H1 (cell line): ENCODE measurements at regions not wholly inside any gene's neighbourhood (a gene's known extent, or its start where the extent isn't known, plus 50 kb on each side); places are given as distances from the start of the nearest gene placed in this dataset.

Experiments
- CTCF ChIA-PET: fragments of 300-600 bp; sonication (Branson Sonifier 250); formaldehyde crosslinking; loops from one replicate; lab custom pipeline; 2021; ENCODE audit not compliant: partially characterized antibody; lab: Charles Lee
- POLR2A ChIA-PET: fragments of 300-600 bp; sonication (Branson Sonifier 250); formaldehyde crosslinking; loops from one replicate; lab custom pipeline; 2021; ENCODE audit warnings: inconsistent platforms; ENCODE audit not compliant: partially characterized antibody; lab: Charles Lee
- DNase-seq, 2 experiments: peaks; one replicate each; pipeline versions ENCODE4 v3.0.0 to v3.0.0-alpha.2; 2010 to 2022; ENCODE audit warnings: low spot score in 2 of 2, low read depth in 1 of 2, mixed read lengths in 1 of 2
- FAIRE-seq: peaks from 2 replicates; lab custom pipeline; 2011; peaks lifted over from hg19 to GRCh38; lab: Jason Lieb, UNC
- H2AFZ ChIP-seq: 2 replicates; pipeline ENCODE4 v1.8.1; 2012; ENCODE audit warnings: low read length, inconsistent platforms
- H2AK5ac ChIP-seq: 2 replicates; pipeline ENCODE4 v1.6.1; 2013; ENCODE audit warnings: low read depth, low read length
- H2BK120ac ChIP-seq: replicated peaks from 2 replicates; pipeline ENCODE3; 2013; ENCODE audit warnings: low read depth, low read length, inconsistent platforms
- H2BK12ac ChIP-seq: 2 replicates; pipeline ENCODE4 v1.6.1; 2013; ENCODE audit warnings: low read depth, low read length
- H2BK15ac ChIP-seq: 2 replicates; pipeline ENCODE4 v1.6.1; 2013; ENCODE audit warnings: low read length
- H2BK20ac ChIP-seq: 2 replicates; pipeline ENCODE4 v1.6.1; 2013; ENCODE audit warnings: low read length
- H2BK5ac ChIP-seq: 2 replicates; pipeline ENCODE4 v1.6.1; 2013; ENCODE audit warnings: low read depth, low read length
- H3K14ac ChIP-seq: 2 replicates; pipeline ENCODE4 v1.6.1; 2013; ENCODE audit warnings: inconsistent platforms; ENCODE audit not compliant: insufficient read length
- H3K18ac ChIP-seq: 2 replicates; pipeline ENCODE4 v1.6.1; 2013; ENCODE audit warnings: low read length; ENCODE audit errors: extremely low read depth
- H3K23ac ChIP-seq: 2 replicates; pipeline ENCODE4 v1.6.1; 2013; ENCODE audit warnings: inconsistent platforms; ENCODE audit not compliant: insufficient read length
- H3K23me2 ChIP-seq: 2 replicates; pipeline ENCODE4 v1.6.1; 2013; ENCODE audit warnings: low read depth, low read length
- H3K27ac ChIP-seq: 2 replicates; pipeline ENCODE4 v1.6.1; 2011; ENCODE audit warnings: low read depth, low read length, inconsistent platforms
- H3K27me3 ChIP-seq, 4 experiments: replicated peaks in 1 of 4; 1 replicate in 1 of 4; 2 replicates in 3 of 4; pipeline versions ENCODE4 v1.6.1 to v1.8.1; 2011 to 2013; ENCODE audit warnings: low read length in 3 of 4, mild to moderate bottlenecking in 3 of 4, inconsistent platforms in 2 of 4, mixed read lengths in 2 of 4, moderate library complexity in 1 of 4; ENCODE audit not compliant: control insufficient read depth in 3 of 4, insufficient read depth in 3 of 4; ENCODE audit errors: extremely low read depth in 1 of 4
- H3K36me3 ChIP-seq, 4 experiments: 2 replicates each; pipeline versions ENCODE4 v1.6.1 to v1.8.1; 2011 to 2013; ENCODE audit warnings: mild to moderate bottlenecking in 4 of 4, low read length in 3 of 4, moderate library complexity in 2 of 4, control low read depth in 1 of 4, inconsistent platforms in 1 of 4; ENCODE audit not compliant: insufficient read depth in 4 of 4, control insufficient read depth in 2 of 4
- H3K4ac ChIP-seq: replicated peaks from 2 replicates; pipeline ENCODE3; 2013; ENCODE audit warnings: low read length, low read depth, mixed read lengths, inconsistent platforms; ENCODE audit not compliant: insufficient read length
- H3K4me1 ChIP-seq, 4 experiments: replicated peaks in 1 of 4; 1 replicate in 1 of 4; 2 replicates in 3 of 4; pipeline versions ENCODE4 v1.6.1 to v1.8.1; 2011 to 2013; ENCODE audit warnings: low read length in 3 of 4, inconsistent platforms in 2 of 4, mixed read lengths in 1 of 4; ENCODE audit not compliant: insufficient read depth in 4 of 4, control insufficient read depth in 3 of 4
- H3K4me2 ChIP-seq, 2 experiments: 2 replicates each; pipeline versions ENCODE4 v1.6.1 to v1.8.1; 2011 to 2013; ENCODE audit warnings: low read depth in 2 of 2, low read length in 2 of 2, control low read depth in 1 of 2, inconsistent platforms in 1 of 2, mild to moderate bottlenecking in 1 of 2; ENCODE audit not compliant: insufficient read depth in 1 of 2
- H3K4me3 ChIP-seq, 4 experiments: fragments of 200-600, 300-600 bp in 1 of 4; sonication (generic), shearing (Covaris generic), sonication (Bioruptor Twin) in 1 of 4; 2 replicates each; pipeline versions ENCODE4 v1.5.1 to v1.8.1; 2011 to 2016; ENCODE audit warnings: low read length in 4 of 4, low read depth in 3 of 4, control low read depth in 2 of 4, inconsistent platforms in 2 of 4, mild to moderate bottlenecking in 2 of 4, mixed read lengths in 1 of 4, moderate library complexity in 1 of 4; ENCODE audit not compliant: insufficient read depth in 2 of 4; ENCODE audit errors: extremely low read depth in 1 of 4
- H3K56ac ChIP-seq: replicated peaks from 2 replicates; pipeline ENCODE3; 2013; ENCODE audit warnings: low read depth, mild to moderate bottlenecking, mixed read lengths, low read length, inconsistent platforms; ENCODE audit not compliant: insufficient read length
- H3K79me1 ChIP-seq: 2 replicates; pipeline ENCODE4 v1.6.1; 2013; ENCODE audit warnings: low read depth, low read length, control low read depth
- H3K79me2 ChIP-seq, 2 experiments: 2 replicates each; pipeline versions ENCODE4 v1.6.1 to v1.8.1; 2012 to 2013; ENCODE audit warnings: low read length in 2 of 2, mild to moderate bottlenecking in 2 of 2, inconsistent platforms in 1 of 2; ENCODE audit not compliant: insufficient read depth in 2 of 2, control insufficient read depth in 1 of 2
- H3K9ac ChIP-seq, 4 experiments: replicated peaks in 1 of 4; 1 replicate in 1 of 4; 2 replicates in 3 of 4; pipeline versions ENCODE4 v1.6.1 to v1.8.1; 2011 to 2013; ENCODE audit warnings: low read depth in 3 of 4, low read length in 3 of 4, control low read depth in 2 of 4, mild to moderate bottlenecking in 2 of 4, moderate library complexity in 2 of 4, inconsistent platforms in 1 of 4; ENCODE audit errors: extremely low read depth in 1 of 4
- H3K9me3 ChIP-seq, 2 experiments: 2 replicates each; pipeline versions ENCODE4 v1.6.1 to v1.8.1; 2012 to 2013; ENCODE audit warnings: mild to moderate bottlenecking in 2 of 2, moderate library complexity in 2 of 2, control low read depth in 1 of 2, inconsistent platforms in 1 of 2, low read depth in 1 of 2, low read length in 1 of 2, mixed read lengths in 1 of 2; ENCODE audit not compliant: insufficient read depth in 2 of 2
- H4K20me1 ChIP-seq, 2 experiments: replicated peaks in 1 of 2; 2 replicates each; pipeline versions ENCODE3 to v1.8.1; 2011 to 2013; ENCODE audit warnings: inconsistent platforms in 2 of 2, low read length in 2 of 2, mild to moderate bottlenecking in 1 of 2; ENCODE audit not compliant: insufficient read depth in 2 of 2, control insufficient read depth in 1 of 2
- H4K5ac ChIP-seq: 2 replicates; pipeline ENCODE4 v1.6.1; 2013; ENCODE audit warnings: low read length, low read depth, mixed read lengths, inconsistent platforms; ENCODE audit not compliant: insufficient read length
- H4K8ac ChIP-seq: 2 replicates; pipeline ENCODE4 v1.8.0; 2013; ENCODE audit warnings: mild to moderate bottlenecking, moderate library complexity, low read length, inconsistent platforms; ENCODE audit not compliant: insufficient read depth; ENCODE audit errors: extremely low read depth
- H4K91ac ChIP-seq: replicated peaks from 2 replicates; pipeline ENCODE3; 2013; ENCODE audit warnings: low read length, mixed read lengths, inconsistent platforms; ENCODE audit not compliant: insufficient read length
- BCL11A ChIP-seq, 2 experiments: IDR thresholded peaks; one replicate each; pipeline ENCODE4 v1.6.1; 2011; ENCODE audit warnings: low read depth in 2 of 2, low read length in 2 of 2, mild to moderate bottlenecking in 2 of 2
- CTBP2 ChIP-seq: IDR thresholded peaks from 2 replicates; pipeline ENCODE4 v1.7.0; 2011; ENCODE audit warnings: borderline replicate concordance, mild to moderate bottlenecking, moderate library complexity, mixed read lengths, low read length; ENCODE audit not compliant: insufficient read depth, insufficient read length
- FOSL1 ChIP-seq: IDR thresholded peaks from 2 replicates; pipeline ENCODE4 v1.6.1; 2011; ENCODE audit warnings: mild to moderate bottlenecking, low read depth, low read length, moderate library complexity; ENCODE audit not compliant: insufficient read depth
- KDM5A ChIP-seq: fragments of 200-600 bp; IDR thresholded peaks from 2 replicates; pipeline ENCODE4 v1.7.1; 2012; ENCODE audit warnings: mild to moderate bottlenecking, low read length, inconsistent platforms, mixed read lengths
- MAFK ChIP-seq: IDR thresholded peaks from 2 replicates; pipeline ENCODE4 v1.6.1; 2012; ENCODE audit warnings: low read depth, mild to moderate bottlenecking, improper control_type of control experiment, low read length
- RBBP5 ChIP-seq: IDR thresholded peaks from 2 replicates; pipeline ENCODE4 v1.7.1; 2012; ENCODE audit warnings: low read depth, mild to moderate bottlenecking, inconsistent platforms, low read length, moderate library complexity, borderline replicate concordance
- SIRT6 ChIP-seq: IDR thresholded peaks from one replicate; pipeline ENCODE4 v1.7.1; 2012; ENCODE audit warnings: low read length, inconsistent platforms
- SP4 ChIP-seq: IDR thresholded peaks from 2 replicates; pipeline ENCODE4 v1.6.1; 2012; ENCODE audit warnings: low read length, inconsistent platforms
- TAF7 ChIP-seq: optimal IDR thresholded peaks from 2 replicates; pipeline ENCODE3; 2011; ENCODE audit warnings: low read depth, mild to moderate bottlenecking, inconsistent platforms, low read length, moderate library complexity, borderline replicate concordance
- TCF12 ChIP-seq: IDR thresholded peaks from 2 replicates; pipeline ENCODE4 v1.6.1; 2011; ENCODE audit warnings: low read depth, mild to moderate bottlenecking, low read length
- WGBS, 2 experiments: shearing (Covaris generic) in 1 of 2; methylation state at CpG; one replicate each; pipeline versions ENCODE4 v1.1.6 to v1.1.7; 2013 to 2015; ENCODE audit warnings: low lambda C conversion rate in 2 of 2, mixed read lengths in 2 of 2, inconsistent platforms in 1 of 2, low coverage in 1 of 2, missing lambda C conversion rate in 1 of 2; ENCODE audit not compliant: insufficient replicate concordance in 2 of 2, insufficient coverage in 1 of 2, insufficient read length in 1 of 2; ENCODE audit errors: extremely low coverage in 1 of 2, missing lambda C conversion rate in 1 of 2; 5-methylcytosine and 5-hydroxymethylcytosine counted together
- TF ChIP-seq, protein P1 (sequence below): IDR thresholded peaks from 2 replicates; pipeline ENCODE4 v1.6.1; 2012; ENCODE audit warnings: inconsistent platforms
- TF ChIP-seq, protein P2 (sequence below): IDR thresholded peaks from 2 replicates; pipeline ENCODE4 v1.6.1; 2011; ENCODE audit warnings: low read depth, mild to moderate bottlenecking, low read length; ENCODE audit not compliant: insufficient read depth
- TF ChIP-seq, protein P3 (sequence below): IDR thresholded peaks from 2 replicates; pipeline ENCODE4 v1.6.1; 2012; ENCODE audit warnings: inconsistent platforms

DNA sequence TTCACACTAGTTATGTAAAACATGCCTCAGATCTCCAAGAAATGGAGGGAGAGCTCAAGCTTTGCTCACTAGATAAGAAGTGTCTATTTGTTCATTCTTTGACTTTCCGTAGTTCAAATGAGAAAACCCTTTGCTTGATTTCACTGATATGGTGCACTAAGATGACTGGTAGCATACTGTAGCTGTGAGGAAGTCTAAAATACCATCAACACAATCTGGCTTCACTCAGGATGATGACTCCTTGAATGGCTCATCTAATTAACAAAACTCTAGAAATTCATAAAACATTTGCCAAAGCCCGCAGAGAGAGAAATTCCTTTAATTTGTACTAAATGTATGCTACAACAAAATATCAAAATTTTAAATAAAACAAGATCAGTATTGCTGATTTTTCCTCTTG is 152.8 kb upstream of the STK17B start:
- no peaks in the 10 kb centered on the region for H3K79me1 ChIP-seq
- no peak overlapping the region for H3K9ac ChIP-seq
- no peaks in the 10 kb centered on the region for H3K36me3 ChIP-seq
- H2AFZ ChIP-seq = no peak overlapping the region
- H3K23ac ChIP-seq = no peak overlapping the region
- no peaks in the 10 kb centered on the region for H3K9me3 ChIP-seq
- no peak overlapping the region for H3K27ac ChIP-seq
- no peak overlapping the region for H2BK20ac ChIP-seq
- TF ChIP-seq BCL11A (IDR thresholded peaks at IDR 0.05; ENCODE audit: low read depth in 2 of 2, low read length in 2 of 2) (no peak), RBBP5 (no peak), MAFK (no peak), TCF12 (no peak), CTBP2 (no peak), KDM5A (no peak), FOSL1 (no peak), TAF7 (no peak), SP4 (no peak), SIRT6 (no peak)
- TF ChIP-seq, protein P1, sequence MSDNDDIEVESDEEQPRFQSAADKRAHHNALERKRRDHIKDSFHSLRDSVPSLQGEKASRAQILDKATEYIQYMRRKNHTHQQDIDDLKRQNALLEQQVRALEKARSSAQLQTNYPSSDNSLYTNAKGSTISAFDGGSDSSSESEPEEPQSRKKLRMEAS = no peak
- TF ChIP-seq, protein P2, sequence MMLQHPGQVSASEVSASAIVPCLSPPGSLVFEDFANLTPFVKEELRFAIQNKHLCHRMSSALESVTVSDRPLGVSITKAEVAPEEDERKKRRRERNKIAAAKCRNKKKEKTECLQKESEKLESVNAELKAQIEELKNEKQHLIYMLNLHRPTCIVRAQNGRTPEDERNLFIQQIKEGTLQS = no peak
- TF ChIP-seq, protein P3, sequence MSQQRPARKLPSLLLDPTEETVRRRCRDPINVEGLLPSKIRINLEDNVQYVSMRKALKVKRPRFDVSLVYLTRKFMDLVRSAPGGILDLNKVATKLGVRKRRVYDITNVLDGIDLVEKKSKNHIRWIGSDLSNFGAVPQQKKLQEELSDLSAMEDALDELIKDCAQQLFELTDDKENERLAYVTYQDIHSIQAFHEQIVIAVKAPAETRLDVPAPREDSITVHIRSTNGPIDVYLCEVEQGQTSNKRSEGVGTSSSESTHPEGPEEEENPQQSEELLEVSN = no peak
- POLR2A ChIA-PET = no interaction called here
- no peaks in the 10 kb centered on the region for H3K79me2 ChIP-seq
- no peak overlapping the region for H2AK5ac ChIP-seq
- no peak overlapping the region for H4K91ac ChIP-seq
- no peak overlapping the region for H3K4me2 ChIP-seq
- no peak overlapping the region for H4K8ac ChIP-seq
- H3K4ac ChIP-seq = no peak overlapping the region
- H3K56ac ChIP-seq = no peak overlapping the region
- no peaks in the 10 kb centered on the region for H4K20me1 ChIP-seq
- no peak overlapping the region for H3K4me3 ChIP-seq
- peaks cover 0 to 2% (median 0%) of the 10 kb centered on the region in 4 experiments; a peak in 3 of 7 replicates for H3K4me1 ChIP-seq
- no peak overlapping the region for H3K18ac ChIP-seq
- H2BK120ac ChIP-seq = no peak overlapping the region
- no peak for DNase-seq
- no peak overlapping the region for H2BK5ac ChIP-seq
- no peak overlapping the region for H2BK15ac ChIP-seq
- no peak overlapping the region for H2BK12ac ChIP-seq
- no peak overlapping the region for H3K14ac ChIP-seq
- WGBS, 2 experiments = 90% methylated on average over 2 of the region's 2 CpGs; no CpG with 5 or more reads in 1 of the 2 experiments
- H3K27me3 ChIP-seq = peaks cover 0 to 1% (median 0%) of the 10 kb centered on the region in 4 experiments; a peak in 1 of 7 replicates
- no peak overlapping the region for H4K5ac ChIP-seq
- no peaks in the 10 kb centered on the region for H3K23me2 ChIP-seq
- FAIRE-seq = no peak
- CTCF ChIA-PET = interaction anchor here (1.4 kb wide), 1 partner anchor 130 kb away, joined by 3 read pairs; no protein-coding TSS in a partner anchor
